Neural progenitor cell (in vitro differentiated cells): ENCODE measurements at regions not wholly inside any gene's neighbourhood (a gene's known extent, or its start where the extent isn't known, plus 50 kb on each side); places are given as distances from the start of the nearest gene placed in this dataset.

Source experiments
- CTCF ChIP-seq: fragments of 200-600 bp; sonication (generic); IDR thresholded peaks from 2 replicates; pipeline ENCODE4 v1.5.1; 2017; ENCODE audit warnings: antibody characterized with exemption, mild to moderate bottlenecking
- EZH2 ChIP-seq: fragments of 200-600 bp; sonication (generic); IDR thresholded peaks from 2 replicates; pipeline ENCODE4 v1.6.1; 2017; ENCODE audit warnings: antibody characterized with exemption, mild to moderate bottlenecking, moderate library complexity

GRCh38 chr4:36775544-36775943 is 469.0 kb upstream of the NWD2 start:
- no peak for TF ChIP-seq CTCF
- no peak for TF ChIP-seq EZH2
